Trophoblast cell (in vitro differentiated cells and primary cell): ENCODE measurements at regions not wholly inside any gene's neighbourhood (a gene's known extent, or its start where the extent isn't known, plus 50 kb on each side); places are given as distances from the start of the nearest gene placed in this dataset.

Source experiments
- DNase-seq, 2 donors: peaks; one replicate each; pipeline ENCODE4 v3.0.0-alpha.2; 2016
- H2AFZ ChIP-seq: 2 replicates; pipeline ENCODE4 v1.6.1; 2013; ENCODE audit warnings: low read length, moderate library complexity, mild to moderate bottlenecking; ENCODE audit not compliant: insufficient read depth, poor library complexity
- H2AK5ac ChIP-seq: 2 replicates; pipeline ENCODE4 v1.6.1; 2013; ENCODE audit warnings: mild to moderate bottlenecking, low read length
- H2BK120ac ChIP-seq: 2 replicates; pipeline ENCODE4 v1.6.1; 2013; ENCODE audit warnings: low read length, mild to moderate bottlenecking, moderate library complexity; ENCODE audit not compliant: insufficient read depth, poor library complexity
- H2BK12ac ChIP-seq: 2 replicates; pipeline ENCODE4 v1.6.1; 2013; ENCODE audit warnings: mild to moderate bottlenecking, low read length, moderate library complexity
- H2BK5ac ChIP-seq: 2 replicates; pipeline ENCODE4 v1.6.1; 2013; ENCODE audit warnings: low read length, low read depth, moderate library complexity, mild to moderate bottlenecking; ENCODE audit not compliant: poor library complexity
- H3K14ac ChIP-seq: 2 replicates; pipeline ENCODE4 v1.6.1; 2013; ENCODE audit warnings: mild to moderate bottlenecking, low read length
- H3K18ac ChIP-seq: 2 replicates; pipeline ENCODE4 v1.6.1; 2013; ENCODE audit warnings: mild to moderate bottlenecking, low read length
- H3K23ac ChIP-seq: 2 replicates; pipeline ENCODE4 v1.6.1; 2013; ENCODE audit warnings: low read length
- H3K27ac ChIP-seq: 2 replicates; pipeline ENCODE4 v1.5.1; 2013; ENCODE audit warnings: low read depth, mild to moderate bottlenecking, inconsistent platforms, low read length, moderate library complexity
- H3K27me3 ChIP-seq: 2 replicates; pipeline ENCODE4 v1.6.1; 2013; ENCODE audit warnings: inconsistent platforms, mild to moderate bottlenecking, low read length, moderate library complexity; ENCODE audit not compliant: insufficient read depth
- H3K36me3 ChIP-seq, 2 experiments: 1 replicate in 1 of 2; 2 replicates in 1 of 2; pipeline ENCODE4 v1.6.1; 2013; ENCODE audit warnings: low read length in 2 of 2, mild to moderate bottlenecking in 2 of 2, moderate library complexity in 1 of 2; ENCODE audit not compliant: insufficient read depth in 2 of 2, control insufficient read depth in 1 of 2
- H3K4ac ChIP-seq: 2 replicates; pipeline ENCODE4 v1.6.1; 2013; ENCODE audit warnings: low read depth, mild to moderate bottlenecking, low read length, moderate library complexity
- H3K4me1 ChIP-seq, 2 experiments: 1 replicate in 1 of 2; 2 replicates in 1 of 2; pipeline ENCODE4 v1.6.1; 2013; ENCODE audit warnings: low read length in 2 of 2, mild to moderate bottlenecking in 2 of 2, moderate library complexity in 1 of 2; ENCODE audit not compliant: insufficient read depth in 2 of 2, control insufficient read depth in 1 of 2
- H3K4me2 ChIP-seq: 2 replicates; pipeline ENCODE4 v1.6.1; 2013; ENCODE audit warnings: inconsistent platforms, mild to moderate bottlenecking, low read length, moderate library complexity
- H3K4me3 ChIP-seq: 2 replicates; pipeline ENCODE4 v1.5.1; 2013; ENCODE audit warnings: mild to moderate bottlenecking, low read depth, low read length, inconsistent platforms
- H3K79me1 ChIP-seq: one replicate; pipeline ENCODE4 v1.6.1; 2013; ENCODE audit warnings: low read length
- H3K79me2 ChIP-seq: 2 replicates; pipeline ENCODE4 v1.6.1; 2013; ENCODE audit warnings: low read length, mild to moderate bottlenecking; ENCODE audit not compliant: control insufficient read depth, insufficient read depth, poor library complexity
- H3K9ac ChIP-seq: 2 replicates; pipeline ENCODE4 v1.6.1; 2013; ENCODE audit warnings: mild to moderate bottlenecking, low read length
- H3K9me3 ChIP-seq: 2 replicates; pipeline ENCODE4 v1.6.1; 2013; ENCODE audit warnings: low read depth, mild to moderate bottlenecking, control low read depth, inconsistent platforms, low read length; ENCODE audit not compliant: insufficient read depth
- H4K12ac ChIP-seq: 2 replicates; pipeline ENCODE4 v1.6.1; 2013; ENCODE audit warnings: low read depth, mild to moderate bottlenecking, low read length, moderate library complexity
- H4K8ac ChIP-seq: 2 replicates; pipeline ENCODE4 v1.6.1; 2013; ENCODE audit warnings: low read depth, mild to moderate bottlenecking, low read length, moderate library complexity
- H4K91ac ChIP-seq: one replicate; pipeline ENCODE4 v1.6.1; 2013; ENCODE audit warnings: low read depth, mild to moderate bottlenecking, low read length, moderate library complexity
- WGBS: extraction: QIAGEN DNeasy Blood & Tissue Kit; methylation state at CpG from one replicate; pipeline ENCODE4 v1.1.7; 2013; ENCODE audit warnings: missing lambda C conversion rate; ENCODE audit not compliant: insufficient read length, insufficient coverage; ENCODE audit errors: extremely low coverage; 5-methylcytosine and 5-hydroxymethylcytosine counted together

- H4K12ac ChIP-seq = no peak overlapping the region
- H3K4me1 ChIP-seq = no peaks in the 10 kb centered on the region
- H3K14ac ChIP-seq = no peak overlapping the region
- H3K27me3 ChIP-seq = no peaks in the 10 kb centered on the region
- H3K79me2 ChIP-seq = no peaks in the 10 kb centered on the region
- no peaks in the 10 kb centered on the region for H3K36me3 ChIP-seq
- no peak overlapping the region for H2BK5ac ChIP-seq
- H3K4ac ChIP-seq = no peak overlapping the region
- H3K4me2 ChIP-seq = no peak overlapping the region
- H2AK5ac ChIP-seq = no peak overlapping the region
- no peak overlapping the region for H4K8ac ChIP-seq
- no peak overlapping the region for H3K18ac ChIP-seq
- no peak overlapping the region for H3K27ac ChIP-seq
- H2BK12ac ChIP-seq = no peak overlapping the region
- H3K23ac ChIP-seq = no peak overlapping the region
- no peak overlapping the region for H3K4me3 ChIP-seq
- no peak overlapping the region for H4K91ac ChIP-seq
- DNase-seq = no peak
- H3K79me1 ChIP-seq = no peaks in the 10 kb centered on the region
- peaks cover 20% of the 10 kb centered on the region for H3K9me3 ChIP-seq
- no peak overlapping the region for H2BK120ac ChIP-seq
- no peak overlapping the region for H2AFZ ChIP-seq
- no CpG with 5 or more reads among the region's 2 CpGs for WGBS
- H3K9ac ChIP-seq = no peak overlapping the region
Measured at GRCh38 chr11:72507050-72507449, 72.7 kb upstream of the CLPB start.

- no peak overlapping the region for H4K91ac ChIP-seq
- no peak overlapping the region for H4K8ac ChIP-seq
- no peaks in the 10 kb centered on the region for H3K27me3 ChIP-seq
- H3K23ac ChIP-seq = no peak overlapping the region
- H3K14ac ChIP-seq = no peak overlapping the region
- no peaks in the 10 kb centered on the region for H3K79me1 ChIP-seq
- H3K9ac ChIP-seq = no peak overlapping the region
- no peak for DNase-seq
- no peak overlapping the region for H3K4ac ChIP-seq
- no peaks in the 10 kb centered on the region for H3K79me2 ChIP-seq
- no peak overlapping the region for H2AK5ac ChIP-seq
- H3K27ac ChIP-seq = no peak overlapping the region
- H3K4me3 ChIP-seq = no peak overlapping the region
- H4K12ac ChIP-seq = no peak overlapping the region
- no peak overlapping the region for H3K18ac ChIP-seq
- no CpG with 5 or more reads among the region's 3 CpGs for WGBS
- no peak overlapping the region for H3K4me2 ChIP-seq
- no peaks in the 10 kb centered on the region for H3K9me3 ChIP-seq
- H3K4me1 ChIP-seq = no peaks in the 10 kb centered on the region
- H2BK5ac ChIP-seq = no peak overlapping the region
- no peak overlapping the region for H2AFZ ChIP-seq
- H2BK12ac ChIP-seq = no peak overlapping the region
- H3K36me3 ChIP-seq = no peaks in the 10 kb centered on the region
- H2BK120ac ChIP-seq = no peak overlapping the region
Measured at GRCh38 chr11:72497731-72498130, 63.4 kb upstream of the CLPB start.

GRCh38 chr11:72494109-72494429 is 59.7 kb upstream of the CLPB start:
- Histone ChIP-seq H3K36me3 (no peaks in the 10 kb centered on the region), H3K9ac (no peak overlapping the region), H3K14ac (no peak overlapping the region), H4K12ac (no peak overlapping the region), H3K9me3 (no peaks in the 10 kb centered on the region), H3K4me3 (no peak overlapping the region), H2BK12ac (no peak overlapping the region), H3K4me1 (no peaks in the 10 kb centered on the region), H3K4me2 (no peak overlapping the region), H3K23ac (no peak overlapping the region), H2BK120ac (no peak overlapping the region), H3K79me1 (no peaks in the 10 kb centered on the region), H4K91ac (no peak overlapping the region), H3K27ac (no peak overlapping the region), H3K79me2 (no peaks in the 10 kb centered on the region), H2AFZ (no peak overlapping the region), H2BK5ac (no peak overlapping the region), H4K8ac (no peak overlapping the region), H2AK5ac (no peak overlapping the region), H3K4ac (no peak overlapping the region), H3K27me3 (no peaks in the 10 kb centered on the region), H3K18ac (no peak overlapping the region)
- WGBS = no CpG with 5 or more reads among the region's 1 CpG
- no peak for DNase-seq

- Histone ChIP-seq H2BK12ac (no peak overlapping the region), H3K9me3 (no peaks in the 10 kb centered on the region), H3K18ac (no peak overlapping the region), H3K4me1 (no peaks in the 10 kb centered on the region), H3K23ac (no peak overlapping the region), H3K4me3 (no peak overlapping the region), H3K79me2 (no peaks in the 10 kb centered on the region), H2AK5ac (no peak overlapping the region), H3K27ac (no peak overlapping the region), H3K79me1 (no peaks in the 10 kb centered on the region), H4K12ac (no peak overlapping the region), H2BK5ac (no peak overlapping the region), H3K14ac (no peak overlapping the region), H4K8ac (no peak overlapping the region), H3K36me3 (no peaks in the 10 kb centered on the region), H3K9ac (no peak overlapping the region), H3K27me3 (no peaks in the 10 kb centered on the region), H4K91ac (no peak overlapping the region), H2BK120ac (no peak overlapping the region), H2AFZ (no peak overlapping the region), H3K4me2 (no peak overlapping the region), H3K4ac (no peak overlapping the region)
- DNase-seq = no peak
- no CpG with 5 or more reads among the region's 2 CpGs for WGBS
Measured at GRCh38 chr11:72493426-72494108, 59.2 kb upstream of the CLPB start.
